HG03565 (cell line): ENCODE measurements at regions not wholly inside any gene's neighbourhood (a gene's known extent, or its start where the extent isn't known, plus 50 kb on each side); places are given as distances from the start of the nearest gene placed in this dataset.
"Not testable (repeated sequence)": the region's sequence is repeated elsewhere in the genome, so short reads cannot be mapped to it uniquely, and the experiment has no call there.

ENCODE experiments used
- ATAC-seq: cut with Tn5 transposase; IDR thresholded peaks from one replicate; pipeline ENCODE4 v1.9.1; 2021; ENCODE audit warnings: mild to moderate bottlenecking, moderate library complexity; ENCODE audit not compliant: unreplicated experiment

GRCh38 chr10:94123258-94123995 lies 129.7 kb downstream of the PLCE1 start:
- no peak for ATAC-seq

- ATAC-seq = not testable (repeated sequence)
Observed at GRCh38 chr10:94124147-94124546, 130.4 kb downstream of the PLCE1 start.

GRCh38 chr10:94125268-94125667 lies 131.5 kb downstream of the PLCE1 start:
- not testable (repeated sequence) for ATAC-seq

GRCh38 chr10:94125856-94126255 lies 132.1 kb downstream of the PLCE1 start:
- ATAC-seq = no peak

- ATAC-seq = no peak
Observed at GRCh38 chr10:94129393-94130130, 135.8 kb downstream of the PLCE1 start.

GRCh38 chr10:94131885-94132284 lies 138.2 kb downstream of the PLCE1 start:
- no peak for ATAC-seq

GRCh38 chr10:94133239-94133638 lies 139.5 kb downstream of the PLCE1 start:
- no peak for ATAC-seq

GRCh38 chr10:94137747-94138146 lies 144.0 kb downstream of the PLCE1 start:
- ATAC-seq = no peak

GRCh38 chr10:94138391-94138790 lies 144.7 kb downstream of the PLCE1 start:
- ATAC-seq = no peak

- ATAC-seq = no peak
Observed at GRCh38 chr10:94143261-94143660, 149.5 kb downstream of the PLCE1 start.

GRCh38 chr10:94146313-94146712 lies 152.6 kb downstream of the PLCE1 start:
- no peak for ATAC-seq

- ATAC-seq = no peak
Observed at GRCh38 chr10:94146746-94147145, 153.0 kb downstream of the PLCE1 start.

- no peak for ATAC-seq
Observed at GRCh38 chr10:94149702-94150101, 156.0 kb downstream of the PLCE1 start.

GRCh38 chr10:94150541-94151184 lies 156.9 kb downstream of the PLCE1 start:
- ATAC-seq = no peak

- no peak for ATAC-seq
Observed at GRCh38 chr10:94155722-94156271, 162.1 kb downstream of the PLCE1 start.

- ATAC-seq = no peak
Observed at GRCh38 chr10:94156453-94156852, 162.7 kb downstream of the PLCE1 start.

GRCh38 chr10:94165158-94165611 lies 171.5 kb downstream of the PLCE1 start:
- ATAC-seq = not testable (repeated sequence)

- no peak for ATAC-seq
Observed at GRCh38 chr10:94172332-94172731, 178.6 kb downstream of the PLCE1 start.

- no peak for ATAC-seq
Observed at GRCh38 chr10:94173594-94173993, 179.9 kb downstream of the PLCE1 start.

GRCh38 chr10:94174838-94175237 lies 181.1 kb downstream of the PLCE1 start:
- no peak for ATAC-seq

GRCh38 chr10:94178475-94179253 lies 184.1 kb downstream of the NOC3L start:
- ATAC-seq = no peak
